Heart right ventricle (tissue), 16 donors: ENCODE measurements at regions not wholly inside any gene's neighbourhood (a gene's known extent, or its start where the extent isn't known, plus 50 kb on each side); places are given as distances from the start of the nearest gene placed in this dataset.
A peak's percentile ranks its signal among the peaks of the same experiment; 100 is the strongest.
"Not testable (repeated sequence)": the region's sequence is repeated elsewhere in the genome, so short reads cannot be mapped to it uniquely, and the experiment has no call there.

Experiments used
- ATAC-seq, 8 donors: fragments of 200-7000 bp; cut with Tn5 transposase; one replicate each; pipeline ENCODE4 v1.9.1; 2020; ENCODE audit warnings: mild to moderate bottlenecking in 8 of 8, moderate library complexity in 8 of 8, moderate number of reproducible peaks in 1 of 8
- DNase-seq, 2 donors: peaks; one replicate each; pipeline ENCODE4 v3.0.0-alpha.2; 2020
- H3K27ac ChIP-seq, 10 donors: fragments of 200-600 bp; sonication (generic) in 2 of 10; one replicate each; pipeline versions ENCODE4 v1.5.0 to v1.8.0; 2020 to 2022; ENCODE audit warnings: mild to moderate bottlenecking in 3 of 10
- H3K27me3 ChIP-seq, 7 donors: fragments of 200-600 bp; one replicate each; pipeline ENCODE4 v1.8.0; 2021 to 2022; ENCODE audit warnings: mild to moderate bottlenecking in 2 of 7
- H3K36me3 ChIP-seq, 9 donors: fragments of 200-600 bp; sonication (generic) in 1 of 9; one replicate each; pipeline versions ENCODE4 v1.5.0 to v1.8.0; 2020 to 2022; ENCODE audit warnings: mild to moderate bottlenecking in 2 of 9
- H3K4me1 ChIP-seq, 9 donors: fragments of 200-600 bp; sonication (generic) in 1 of 9; one replicate each; pipeline versions ENCODE4 v1.5.0 to v1.8.0; 2020 to 2022; ENCODE audit warnings: mild to moderate bottlenecking in 4 of 9
- H3K4me3 ChIP-seq, 10 donors: fragments of 200-600 bp; sonication (generic) in 2 of 10; one replicate each; pipeline versions ENCODE4 v1.5.0 to v1.8.0; 2020 to 2022; ENCODE audit warnings: mild to moderate bottlenecking in 7 of 10, moderate library complexity in 2 of 10
- H3K9me3 ChIP-seq, 11 donors: fragments of 200-600 bp in 10 of 11; sonication (generic) in 2 of 11; one replicate each; pipeline versions ENCODE4 v1.5.0 to v1.8.0; 2013 to 2022; ENCODE audit warnings: mild to moderate bottlenecking in 2 of 11, control low read depth in 1 of 11, moderate library complexity in 1 of 11
- CTCF ChIP-seq, 9 donors: fragments of 200-600 bp; sonication (generic) in 2 of 9; IDR thresholded peaks; one replicate each; pipeline versions ENCODE4 v1.5.0 to v1.8.0; 2021 to 2022; ENCODE audit warnings: antibody characterized with exemption in 9 of 9, mild to moderate bottlenecking in 5 of 9, moderate library complexity in 1 of 9
- WGBS, 2 donors: extraction: QIAGEN DNeasy Blood & Tissue Kit; methylation state at CpG; one replicate each; pipeline ENCODE4 v1.1.7; 2013; ENCODE audit warnings: inconsistent platforms in 1 of 2; 5-methylcytosine and 5-hydroxymethylcytosine counted together
- intact Hi-C, 10 donors: fragments of 100-400 bp; cut with DNase I; formaldehyde crosslinking; loops; one replicate each; pipeline versions ENCODE4 v1.11.1 to v1.14.2; 2022
- donor health status: Arrhythmogenic right ventricular cardiomyopathy.
- donor health status: ischemic (EF 13 %, LVEDD 7.1; RV severe dilation, severe dysfunction).
- donor health status: healthy with polysubstance abuse.
- donor health status: DM: no; HTN: yes; CAD: no.
- donor health status: DM: no; HTN: no; CAD: no.
- donor health status: ischemic (EF 25% LVEDD 6.9; RV normal size, moderate dysfunction).
- donor health status: ischemic (EF 25% LVEDD 5.7; RV mildly dilated, moderate dysfunction).
- donor health status: healthy.
- donor health status: DM: yes; HTN: yes; CAD: no.
- donor health status: Ischemic cardiomyopathy.
- donor health status: ischemic (EF 35%, LVEDD 5.7; RV mildly dilated, moderate dysfunction).
- donor health status: nonischemic (EF 11% LVEDD 7.7; RV severe dilation, severe dysfunction).
- donor health status: DM: yes; HTN: yes; CAD: no.
- donor health status: PGD.
- donor health status: ischemic (EF 29% LVEDD 5.4; RV normal size, mild dysfunction).
- donor health status: nonischemic (EF 23%, LVEDD 6.1; RV moderate dilation, normal function).

DNA sequence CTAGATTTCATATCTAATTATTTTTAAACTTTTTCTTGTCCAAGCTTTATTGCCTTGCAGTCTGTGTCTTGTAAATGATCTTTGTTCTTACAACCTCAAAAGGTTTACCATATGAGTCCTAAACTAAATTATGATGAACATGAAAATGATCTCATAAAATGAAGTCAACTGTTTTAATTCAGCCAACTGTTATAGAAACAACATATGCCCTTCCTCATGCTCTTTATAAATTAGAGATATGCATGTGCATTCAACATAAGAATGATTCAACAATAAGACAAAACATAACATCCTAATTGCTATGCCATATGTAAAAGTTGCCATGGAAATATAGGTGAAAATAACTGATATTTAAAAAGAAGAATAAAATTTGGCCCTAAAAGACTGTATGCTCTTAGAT, 774.4 kb downstream of the LUZP2 start:
- DNase-seq (no peak), ATAC-seq (no peak)
- TF ChIP-seq CTCF (IDR thresholded peaks at IDR 0.05), result no peak
- peaks cover 0 to 12% (median 0%) of the 10 kb centered on the region in 11 donors for H3K9me3 ChIP-seq
- H3K36me3 ChIP-seq, result no peaks in the 10 kb centered on the region
- intact Hi-C loops, result no loop called here
- no peaks in the 10 kb centered on the region for H3K27me3 ChIP-seq
- no peaks in the 10 kb centered on the region for H3K4me1 ChIP-seq
- no peak overlapping the region for H3K4me3 ChIP-seq
- H3K27ac ChIP-seq, result no peak overlapping the region

DNA sequence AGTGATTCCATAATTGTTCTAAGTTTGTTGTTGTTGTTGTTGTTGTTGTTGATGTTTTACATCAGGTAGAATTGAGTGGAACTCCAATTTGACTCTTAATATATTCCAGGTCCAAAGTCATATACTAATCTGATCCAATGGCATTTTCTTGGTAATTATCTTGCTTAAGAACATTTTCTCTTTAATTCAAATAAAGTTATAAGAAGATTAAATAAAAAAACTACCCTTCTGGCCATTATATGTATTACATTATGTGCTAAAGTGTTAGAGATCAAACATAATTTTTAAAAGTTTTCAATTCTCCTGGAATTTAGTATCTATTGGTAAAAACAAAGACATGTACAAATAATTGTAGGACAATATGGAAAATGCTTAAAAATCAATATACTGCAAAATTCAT, 775.4 kb downstream of the LUZP2 start:
- intact Hi-C loops, result no loop called here
- Histone ChIP-seq H3K36me3 (no peaks in the 10 kb centered on the region), H3K27ac (no peak overlapping the region), H3K27me3 (no peaks in the 10 kb centered on the region), H3K4me1 (no peaks in the 10 kb centered on the region), H3K4me3 (no peak overlapping the region), H3K9me3 (peaks cover 0 to 12% (median 0%) of the 10 kb centered on the region in 11 donors)
- peak in 1 of 9 donors; percentile 32 for TF ChIP-seq CTCF (IDR thresholded peaks at IDR 0.05)
- no peak for ATAC-seq
- DNase-seq, result no peak

DNA sequence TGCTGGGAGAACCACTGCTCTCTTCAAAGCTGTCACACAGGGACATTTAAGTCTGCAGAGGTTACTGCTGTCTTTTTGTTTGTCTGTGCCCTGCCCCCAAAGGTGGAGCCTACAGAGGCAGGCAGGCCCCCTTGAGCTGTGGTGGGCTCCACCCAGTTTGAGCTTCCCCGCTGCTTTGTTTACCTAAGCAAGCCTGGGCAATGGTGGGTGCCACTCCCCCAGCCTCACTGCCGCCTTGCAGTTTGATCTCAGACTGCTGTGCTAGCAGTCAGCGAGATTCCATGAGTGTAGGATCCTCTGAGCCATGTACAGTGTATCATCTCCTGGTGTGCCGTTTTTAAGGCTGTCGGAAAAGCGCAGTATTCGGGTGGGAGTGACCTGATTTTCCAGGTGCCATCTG, 784.0 kb downstream of the LUZP2 start:
- 78 to 84% methylated on average over 7 of the region's 7 CpGs for WGBS, 2 donors
- ATAC-seq, H3K4me1 ChIP-seq, intact Hi-C loops, H3K4me3 ChIP-seq, H3K27ac ChIP-seq, H3K27me3 ChIP-seq, H3K36me3 ChIP-seq, DNase-seq: not testable (repeated sequence)
- peaks cover 0 to 13% (median 0%) of the 10 kb centered on the region in 11 donors for H3K9me3 ChIP-seq

DNA sequence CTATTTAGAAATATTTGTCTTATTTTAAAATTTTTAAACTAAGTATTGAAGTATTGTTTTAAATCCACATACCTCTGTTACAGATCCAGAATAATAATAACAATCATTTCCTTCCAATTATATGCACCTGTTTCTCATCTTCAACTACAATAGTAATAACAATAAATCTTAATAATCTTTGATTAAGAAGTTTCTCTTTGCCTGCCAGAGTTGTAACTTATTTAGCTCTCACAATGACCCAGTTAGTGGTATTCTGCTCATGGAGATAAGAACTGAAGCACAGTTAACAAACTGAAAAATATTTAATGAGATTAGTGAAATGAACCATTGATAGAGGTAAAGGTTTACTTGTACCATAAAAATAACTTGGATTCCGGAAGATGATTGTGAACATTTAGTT, 796.3 kb downstream of the LUZP2 start:
- no peaks in the 10 kb centered on the region for H3K27me3 ChIP-seq
- peaks cover 0 to 13% (median 0%) of the 10 kb centered on the region in 11 donors for H3K9me3 ChIP-seq
- 83 to 84% methylated on average over 1 of the region's 1 CpG for WGBS, 2 donors
- H3K4me1 ChIP-seq, result no peaks in the 10 kb centered on the region
- TF ChIP-seq CTCF (IDR thresholded peaks at IDR 0.05), result no peak
- ATAC-seq (no peak), DNase-seq (no peak)
- H3K27ac ChIP-seq, result no peak overlapping the region
- no peak overlapping the region for H3K4me3 ChIP-seq
- no peaks in the 10 kb centered on the region for H3K36me3 ChIP-seq
- intact Hi-C loops, result no loop called here

DNA sequence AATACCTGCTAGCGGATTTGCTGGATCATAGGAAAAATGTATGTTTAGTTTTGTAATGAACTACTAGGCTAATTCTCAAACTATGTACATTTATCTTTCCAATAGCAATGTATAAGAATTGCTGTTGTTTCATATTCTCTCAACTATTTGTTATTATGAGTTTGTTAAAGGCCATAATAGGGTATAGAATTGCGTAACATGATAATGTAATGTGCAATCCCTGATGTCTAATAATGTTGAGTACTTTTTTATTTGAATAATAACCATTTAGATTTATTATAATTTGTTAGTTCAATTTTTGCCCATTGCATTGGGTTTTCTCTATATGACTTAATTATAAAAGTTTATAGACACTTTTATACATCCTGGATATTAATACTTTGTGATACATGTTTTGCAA, 801.6 kb downstream of the LUZP2 start:
- ATAC-seq (no peak), DNase-seq (no peak)
- intact Hi-C loops, result no loop called here
- Histone ChIP-seq H3K36me3 (no peaks in the 10 kb centered on the region), H3K4me3 (no peak overlapping the region), H3K9me3 (peaks cover 0 to 27% (median 0%) of the 10 kb centered on the region in 11 donors), H3K27ac (no peak overlapping the region), H3K4me1 (no peaks in the 10 kb centered on the region), H3K27me3 (no peaks in the 10 kb centered on the region)
- no peak for TF ChIP-seq CTCF (IDR thresholded peaks at IDR 0.05)
- WGBS, 2 donors, result 94 to 96% methylated on average over 2 of the region's 2 CpGs
